ENCODE measurements at regions not wholly inside any gene's neighbourhood (a gene's known extent, or its start where the extent isn't known, plus 50 kb on each side); places are given as distances from the start of the nearest gene placed in this dataset.

DNA sequence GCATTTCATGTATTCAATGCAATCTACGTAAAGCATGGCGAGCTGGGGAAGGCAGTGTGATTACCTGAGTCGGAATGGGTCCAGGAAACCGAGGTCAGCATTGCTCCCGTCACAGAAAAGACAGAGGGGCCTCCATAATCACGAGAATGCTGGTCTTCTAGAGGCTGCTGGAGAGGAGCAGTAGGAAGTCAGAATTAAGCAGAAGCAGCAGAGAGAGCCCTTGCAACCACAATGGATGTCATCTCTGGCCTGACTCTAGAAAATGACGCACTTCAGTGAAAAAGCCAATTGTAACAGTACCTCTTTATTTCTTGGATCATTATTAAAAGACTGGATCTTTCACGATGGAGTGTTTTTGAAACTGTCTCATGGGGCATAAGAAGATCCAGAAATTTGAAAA, 69.5 kb upstream of the FOXN3 start:
- TF ChIP-seq CTCF (IDR thresholded peaks at IDR 0.05) (no peak), POLR2A (IDR thresholded peaks at IDR 0.05) (no peak)

Measured in tibial nerve (tissue), 3 donors.